ENCODE measurements at regions not wholly inside any gene's neighbourhood (a gene's known extent, or its start where the extent isn't known, plus 50 kb on each side); places are given as distances from the start of the nearest gene placed in this dataset.
"Not testable (repeated sequence)": the region's sequence is repeated elsewhere in the genome, so short reads cannot be mapped to it uniquely, and the experiment has no call there.

DNA sequence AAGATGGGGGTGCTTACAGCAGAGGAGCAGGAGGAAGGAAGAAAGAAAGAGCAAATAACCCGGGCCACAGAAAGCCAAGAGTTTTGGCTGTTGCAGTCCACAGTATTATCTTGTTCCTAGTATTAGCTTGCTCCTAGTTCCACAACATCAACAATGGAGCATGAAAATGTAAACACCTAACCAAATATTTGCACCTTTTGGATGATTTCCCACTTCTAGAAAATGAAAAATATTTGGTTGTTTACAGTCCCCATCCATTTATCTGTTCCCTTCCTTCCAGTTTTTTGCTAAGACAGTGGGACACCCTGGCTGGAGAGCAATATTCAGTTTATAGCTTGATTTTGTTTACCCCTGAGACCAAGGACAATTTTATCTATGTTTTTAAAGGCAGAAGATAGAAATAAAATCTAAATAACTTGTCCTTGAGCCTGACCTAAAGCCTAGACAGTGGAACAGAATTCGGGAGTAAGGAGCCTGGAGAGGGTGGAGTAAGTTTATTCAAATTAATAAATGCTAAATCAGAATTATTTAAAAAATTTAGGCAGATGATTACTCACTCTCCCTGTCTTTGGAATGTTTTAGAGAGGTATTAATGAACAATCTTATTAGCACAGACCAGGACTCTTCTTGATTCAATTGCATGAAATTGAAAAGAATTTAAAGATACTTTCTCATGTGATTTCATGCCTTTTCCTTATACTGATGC lies 51.6 kb downstream of the RESF1 start:
- Mint-ChIP-seq H3K4me3 (no peak overlapping the region), H3K27me3 (no peaks in the 10 kb centered on the region), H3K9me3 (no peaks in the 10 kb centered on the region), H3K27ac (no peak overlapping the region), H3K36me3 (ENCODE audit: low read depth) (peaks cover 5% of the 10 kb centered on the region), H3K4me1 (ENCODE audit: low read depth) (peaks cover 5% of the 10 kb centered on the region)
- DNase-seq = no peak

DNA sequence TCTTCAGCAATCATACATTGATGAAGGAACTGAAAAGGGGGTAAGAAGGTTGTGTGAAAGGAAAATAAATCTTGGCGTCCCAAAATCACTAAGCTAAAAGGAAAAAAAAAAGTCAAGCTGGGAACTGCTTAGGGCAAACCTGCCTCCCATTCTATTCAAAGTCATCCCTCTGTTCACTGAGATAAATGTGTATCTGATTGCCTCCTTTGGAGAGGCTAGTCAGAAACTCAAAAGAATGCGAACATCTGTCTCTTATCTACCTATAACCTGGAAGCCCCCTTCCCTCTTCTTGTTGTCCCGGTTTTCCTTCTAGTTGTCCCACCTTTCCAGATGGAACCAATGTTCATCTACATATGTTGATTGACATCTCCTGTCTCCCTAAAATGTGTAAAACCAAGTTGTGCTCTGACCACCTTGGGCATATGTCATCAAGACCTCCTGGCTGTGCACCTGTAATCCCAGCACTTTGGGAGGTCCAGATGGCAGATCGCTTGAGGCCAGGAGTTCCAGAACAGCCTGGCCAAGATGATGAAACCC lies 53.1 kb downstream of the RESF1 start:
- Mint-ChIP-seq H3K4me1 (ENCODE audit: low read depth) (peaks cover 6% of the 10 kb centered on the region), H3K4me3 (no peak overlapping the region), H3K36me3 (ENCODE audit: low read depth) (peaks cover 4% of the 10 kb centered on the region), H3K27me3 (no peaks in the 10 kb centered on the region), H3K27ac (no peak overlapping the region), H3K9me3 (no peaks in the 10 kb centered on the region)
- DNase-seq = no peak

DNA sequence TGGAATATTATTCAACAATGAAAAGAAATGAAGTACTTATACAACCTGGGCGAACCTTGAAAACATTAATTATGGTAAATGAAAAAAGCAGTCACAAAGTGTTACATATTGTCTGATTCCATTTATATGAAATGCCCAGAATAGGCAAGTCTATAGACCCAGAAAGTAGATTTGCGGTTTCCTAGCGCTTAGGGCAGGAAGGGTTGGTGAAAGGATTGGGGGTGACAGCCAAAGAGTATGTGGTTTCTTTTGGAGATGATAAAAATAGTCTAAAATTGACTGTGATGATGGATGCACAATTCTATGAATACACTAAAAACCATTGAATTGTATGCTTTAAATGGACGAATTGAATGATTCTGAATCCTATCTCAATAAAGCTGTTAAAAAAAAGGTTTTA lies 55.8 kb downstream of the RESF1 start:
- Mint-ChIP-seq H3K27me3 (no peaks in the 10 kb centered on the region), H3K36me3 (ENCODE audit: low read depth) (no peaks in the 10 kb centered on the region), H3K27ac (no peak overlapping the region), H3K4me3 (no peak overlapping the region), H3K9me3 (no peaks in the 10 kb centered on the region), H3K4me1 (ENCODE audit: low read depth) (peaks cover 6% of the 10 kb centered on the region)
- DNase-seq = no peak

DNA sequence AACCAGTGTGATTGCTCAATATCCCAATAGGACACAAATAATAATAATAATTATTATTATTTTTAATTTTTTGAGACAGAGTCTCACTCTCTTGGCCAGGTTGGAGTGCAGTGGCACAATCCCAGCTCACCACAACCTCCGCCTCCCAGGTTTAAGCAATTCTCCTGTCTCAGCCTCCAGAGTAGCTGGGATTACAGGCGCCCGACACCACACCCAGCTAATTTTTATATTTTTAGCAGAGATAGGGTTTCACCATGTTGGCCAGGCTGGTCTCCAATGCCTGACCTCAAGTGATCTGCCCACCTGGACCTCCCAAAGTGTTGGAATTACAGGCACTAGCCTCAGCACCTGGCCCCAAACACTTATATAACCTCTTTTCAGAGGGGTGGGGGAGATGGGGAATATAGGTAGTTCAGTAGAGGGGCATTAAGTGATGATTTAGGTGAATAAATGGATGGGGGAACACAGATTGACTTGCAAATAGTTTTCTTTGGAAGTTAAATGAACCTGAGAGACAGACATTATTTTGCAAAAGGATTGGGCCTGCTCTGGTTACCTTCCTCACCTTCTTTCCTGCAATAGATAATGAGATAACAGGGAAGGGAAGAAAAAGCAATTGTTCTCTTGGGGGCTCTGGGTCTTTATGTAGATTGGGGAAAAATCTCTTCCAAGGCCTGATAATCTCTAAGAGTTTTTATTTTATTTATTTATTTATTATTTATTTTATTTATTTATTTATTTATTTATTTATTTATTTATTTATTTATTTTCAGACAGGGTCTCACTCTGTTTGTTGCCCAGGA lies 57.7 kb downstream of the RESF1 start:
- H3K27ac Mint-ChIP-seq = no peak overlapping the region
- no peak for DNase-seq
- no peak overlapping the region for H3K4me3 Mint-ChIP-seq
- H3K9me3 Mint-ChIP-seq = peaks cover 2% of the 10 kb centered on the region
- peaks cover 19% of the 10 kb centered on the region for H3K4me1 Mint-ChIP-seq (ENCODE audit: low read depth)
- no peaks in the 10 kb centered on the region for H3K27me3 Mint-ChIP-seq
- H3K36me3 Mint-ChIP-seq (ENCODE audit: low read depth) = peaks cover 1% of the 10 kb centered on the region

DNA sequence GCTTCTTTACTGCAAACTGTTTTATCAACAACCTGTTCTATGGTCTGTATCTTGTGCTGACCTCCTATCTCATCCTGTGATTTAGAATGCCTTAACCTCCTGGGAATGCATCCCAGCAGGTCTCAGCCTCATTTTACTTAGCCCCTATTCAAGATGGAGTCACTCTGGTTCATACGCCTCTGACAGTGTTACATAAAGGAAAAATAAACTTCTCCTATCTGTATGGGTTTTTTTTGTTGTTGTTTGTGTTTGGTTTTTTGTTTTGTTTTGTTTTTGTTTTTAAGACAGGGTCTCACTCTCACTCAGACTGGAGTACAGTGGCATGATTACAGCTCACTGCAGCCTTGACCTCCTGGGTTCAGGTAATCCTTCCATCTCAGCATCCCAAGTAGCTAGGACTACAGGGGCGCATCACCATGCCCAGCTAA lies 62.1 kb downstream of the RESF1 start:
- peaks cover 29% of the 10 kb centered on the region for H3K4me1 Mint-ChIP-seq (ENCODE audit: low read depth)
- no peaks in the 10 kb centered on the region for H3K27me3 Mint-ChIP-seq
- H3K36me3 Mint-ChIP-seq (ENCODE audit: low read depth) = peaks cover 1% of the 10 kb centered on the region
- no peak for DNase-seq
- H3K9me3 Mint-ChIP-seq = peaks cover 5% of the 10 kb centered on the region
- no peak overlapping the region for H3K4me3 Mint-ChIP-seq
- peak overlapping the region; percentile 37 for H3K27ac Mint-ChIP-seq

DNA sequence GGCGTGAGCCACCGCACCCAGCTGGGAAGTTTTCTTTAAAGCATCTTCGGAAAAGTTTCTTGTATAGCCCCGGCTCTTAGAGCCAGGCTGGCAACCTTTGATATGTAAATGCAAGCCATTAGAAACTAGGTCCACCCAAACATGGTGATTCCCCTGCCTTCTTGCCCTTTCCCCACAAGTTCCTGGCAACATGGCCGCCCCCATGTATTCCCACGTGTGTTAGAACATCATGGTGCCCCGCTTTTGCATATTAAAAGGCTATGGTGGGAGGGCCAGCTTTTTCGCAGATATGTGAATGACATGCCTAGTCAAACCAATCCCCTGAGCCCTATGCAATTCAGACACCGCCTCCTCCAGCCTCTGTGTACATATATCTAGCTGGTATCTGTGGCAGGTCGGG lies 63.2 kb downstream of the RESF1 start:
- not testable (repeated sequence) for H3K27ac Mint-ChIP-seq, H3K27me3 Mint-ChIP-seq, H3K9me3 Mint-ChIP-seq

DNA sequence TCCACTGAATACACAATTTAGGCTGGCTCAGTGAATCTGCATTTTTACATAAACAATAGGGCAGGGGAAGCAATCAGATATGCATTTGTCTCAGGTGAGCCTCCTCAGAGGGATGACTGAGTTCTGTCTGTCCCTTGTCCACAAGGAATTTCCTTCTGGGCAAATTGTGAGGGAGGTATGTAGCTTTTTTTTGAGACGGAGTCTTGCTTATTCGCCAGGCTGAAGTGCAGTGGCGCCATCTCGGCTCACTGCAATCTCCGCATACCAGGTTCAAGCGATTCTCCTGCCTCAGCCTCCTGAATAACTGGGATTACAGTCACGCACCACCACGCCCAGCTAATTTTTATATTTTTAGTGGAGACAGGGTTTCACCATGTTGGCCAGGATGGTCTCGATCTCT lies 64.6 kb downstream of the RESF1 start:
- not testable (repeated sequence) for H3K27me3 Mint-ChIP-seq

More for the DNA sequence above, 63.2 kb downstream of the RESF1 start:
- H3K4me3 Mint-ChIP-seq; H3K36me3 Mint-ChIP-seq (ENCODE audit: low read depth); DNase-seq: not testable (repeated sequence)
- H3K4me1 Mint-ChIP-seq (ENCODE audit: low read depth) = peaks cover 36% of the 10 kb centered on the region

DNA sequence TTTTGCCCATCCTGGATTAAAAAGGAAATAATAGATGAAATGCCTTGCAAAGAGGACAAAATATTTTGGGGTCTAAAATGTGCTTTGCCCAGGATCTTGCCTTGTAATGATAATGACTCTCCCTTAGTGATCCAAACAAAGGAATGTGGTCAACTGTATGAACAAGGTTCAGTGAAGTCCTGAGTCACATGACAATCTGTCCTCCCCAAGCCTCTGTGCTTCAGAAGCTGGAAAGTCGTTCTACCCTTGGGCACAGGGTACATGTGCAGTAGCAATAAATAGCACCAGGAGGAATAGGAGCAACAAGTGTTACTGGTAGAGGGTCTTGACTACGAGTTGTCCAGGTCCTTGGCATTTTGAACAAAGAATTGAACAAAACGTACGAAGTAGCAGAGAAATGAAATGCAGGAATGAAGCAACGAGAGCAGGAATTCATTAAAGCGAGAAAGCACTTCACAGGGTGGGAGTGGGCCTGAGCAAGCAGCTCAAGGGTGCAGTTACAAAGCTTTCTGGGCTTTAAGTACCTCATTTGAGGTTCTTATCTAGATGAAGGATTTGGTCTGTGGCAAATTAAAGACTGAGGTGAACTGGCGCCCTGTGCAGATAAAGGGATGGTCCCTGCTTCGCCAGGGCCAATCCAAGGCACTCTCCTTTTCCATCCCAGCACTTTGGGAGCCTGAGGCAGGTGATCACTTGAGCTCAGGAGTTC lies 65.8 kb downstream of the RESF1 start:
- no peak for DNase-seq
- Mint-ChIP-seq H3K27ac (no peak overlapping the region), H3K4me3 (no peak overlapping the region)

More for the DNA sequence above, 64.6 kb downstream of the RESF1 start:
- not testable (repeated sequence) for H3K36me3 Mint-ChIP-seq (ENCODE audit: low read depth); H3K4me3 Mint-ChIP-seq; DNase-seq; H3K27ac Mint-ChIP-seq; H3K9me3 Mint-ChIP-seq
- peaks cover 38% of the 10 kb centered on the region for H3K4me1 Mint-ChIP-seq (ENCODE audit: low read depth)

DNA sequence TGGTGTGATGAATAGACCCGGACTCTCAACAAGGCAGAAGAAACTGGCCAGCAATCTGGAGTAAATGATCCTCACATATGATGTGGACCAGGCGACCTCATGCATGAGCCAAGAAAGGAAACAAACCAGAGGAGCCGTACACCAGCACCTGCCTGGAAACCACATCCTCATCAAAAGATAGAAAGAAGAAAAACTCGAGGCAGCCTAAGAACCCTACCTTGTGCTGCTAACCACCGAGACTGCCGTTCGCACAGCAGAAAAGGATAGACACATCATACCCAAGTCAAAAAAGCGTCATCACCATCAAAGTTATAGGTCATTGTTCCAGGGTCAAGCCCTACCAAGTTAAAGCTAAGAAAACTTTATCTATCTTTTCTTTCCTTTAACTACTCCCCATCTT lies 66.7 kb downstream of the RESF1 start:
- Mint-ChIP-seq H3K9me3 (peaks cover 5% of the 10 kb centered on the region), H3K27ac (peak overlapping the region; percentile 81), H3K27me3 (no peaks in the 10 kb centered on the region), H3K4me3 (no peak overlapping the region), H3K4me1 (ENCODE audit: low read depth) (peaks cover 33% of the 10 kb centered on the region), H3K36me3 (ENCODE audit: low read depth) (peaks cover 1% of the 10 kb centered on the region)
- DNase-seq = peak; percentile 52

More for the DNA sequence above, 65.8 kb downstream of the RESF1 start:
- Mint-ChIP-seq H3K36me3 (ENCODE audit: low read depth) (peaks cover 1% of the 10 kb centered on the region), H3K27me3 (no peaks in the 10 kb centered on the region), H3K9me3 (peaks cover 5% of the 10 kb centered on the region), H3K4me1 (ENCODE audit: low read depth) (peaks cover 38% of the 10 kb centered on the region)

DNA sequence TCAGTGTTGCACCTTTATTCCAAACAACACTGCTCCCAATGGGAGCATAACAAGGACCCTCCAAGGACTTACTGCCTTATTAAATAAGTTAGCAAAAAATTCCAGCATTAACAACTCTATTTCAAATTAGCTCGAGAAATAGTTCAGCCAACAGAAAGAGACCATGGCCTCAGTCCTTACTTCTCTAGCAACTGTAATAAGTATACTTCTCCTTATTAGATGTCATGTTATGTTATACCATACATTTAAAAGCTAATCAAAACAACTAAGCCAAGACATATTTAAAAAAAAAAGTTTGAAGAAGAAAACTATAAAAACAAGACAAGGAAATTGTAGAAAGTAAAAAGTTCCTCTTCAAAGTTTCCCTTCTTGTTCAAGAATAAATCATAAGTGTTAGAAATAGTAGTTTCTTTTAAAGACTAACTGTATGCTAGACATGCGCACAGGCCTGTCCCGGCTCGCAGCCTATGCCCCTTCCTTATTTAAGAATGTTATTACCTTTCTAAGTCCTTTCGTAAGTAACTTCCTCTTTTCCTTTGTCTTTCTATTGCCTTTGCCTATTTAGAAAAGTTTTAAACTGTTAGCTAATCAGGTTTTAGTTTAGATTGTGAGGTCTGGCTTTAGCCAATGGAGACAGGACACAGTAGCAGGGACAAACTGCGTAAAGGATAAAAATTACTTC lies 68.6 kb downstream of the RESF1 start:
- Mint-ChIP-seq H3K9me3 (peaks cover 3% of the 10 kb centered on the region), H3K4me3 (no peak overlapping the region), H3K4me1 (ENCODE audit: low read depth) (peaks cover 26% of the 10 kb centered on the region), H3K27ac (no peak overlapping the region), H3K27me3 (no peaks in the 10 kb centered on the region), H3K36me3 (ENCODE audit: low read depth) (no peaks in the 10 kb centered on the region)
- DNase-seq = no peak

DNA sequence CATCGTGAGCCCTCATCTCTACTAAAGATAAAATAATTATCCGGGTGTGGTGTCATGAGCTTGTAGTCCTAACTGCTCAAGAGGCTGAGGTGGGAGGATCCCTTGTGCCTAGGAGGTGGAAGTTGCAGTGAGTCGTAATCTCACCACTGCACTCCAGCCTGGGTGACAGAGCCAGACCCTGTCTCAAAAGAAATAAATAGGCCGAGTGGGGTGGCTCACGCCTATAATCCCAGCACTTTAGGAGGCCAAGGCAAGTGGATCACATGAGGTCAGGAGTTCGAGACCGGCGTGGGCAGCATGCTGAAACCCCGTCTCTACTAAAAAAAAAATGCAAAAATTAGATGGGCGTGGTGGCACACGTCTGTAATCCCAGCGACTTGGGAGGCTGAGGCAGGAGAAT lies 70.9 kb downstream of the RESF1 start:
- DNase-seq = no peak
- H3K27ac Mint-ChIP-seq = no peak overlapping the region
- no peaks in the 10 kb centered on the region for H3K27me3 Mint-ChIP-seq
- H3K36me3 Mint-ChIP-seq (ENCODE audit: low read depth) = no peaks in the 10 kb centered on the region
- peaks cover 21% of the 10 kb centered on the region for H3K4me1 Mint-ChIP-seq (ENCODE audit: low read depth)
- H3K9me3 Mint-ChIP-seq = no peaks in the 10 kb centered on the region
- no peak overlapping the region for H3K4me3 Mint-ChIP-seq

DNA sequence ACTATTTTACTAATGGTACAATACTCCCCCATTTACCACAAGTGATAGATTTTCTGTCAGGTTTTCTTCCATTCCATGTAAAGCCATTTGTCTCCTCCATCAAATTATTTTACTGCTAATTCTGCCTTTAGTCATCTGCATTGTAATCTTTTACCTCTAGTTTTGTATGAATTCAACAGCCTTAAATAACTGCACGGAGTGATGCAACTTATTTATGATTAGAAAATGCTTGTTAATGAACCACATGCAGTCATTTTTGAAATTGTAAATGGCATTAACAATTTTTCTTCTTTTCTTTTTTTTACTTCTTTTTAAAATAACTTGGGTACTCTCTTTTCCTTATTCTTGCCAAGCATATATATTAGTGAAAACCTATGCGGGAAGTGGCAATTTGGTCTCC lies 71.5 kb downstream of the RESF1 start:
- no peak for DNase-seq
- no peaks in the 10 kb centered on the region for H3K9me3 Mint-ChIP-seq
- H3K36me3 Mint-ChIP-seq (ENCODE audit: low read depth) = no peaks in the 10 kb centered on the region
- H3K4me1 Mint-ChIP-seq (ENCODE audit: low read depth) = peaks cover 16% of the 10 kb centered on the region
- H3K27me3 Mint-ChIP-seq = no peaks in the 10 kb centered on the region
- no peak overlapping the region for H3K4me3 Mint-ChIP-seq
- no peak overlapping the region for H3K27ac Mint-ChIP-seq

DNA sequence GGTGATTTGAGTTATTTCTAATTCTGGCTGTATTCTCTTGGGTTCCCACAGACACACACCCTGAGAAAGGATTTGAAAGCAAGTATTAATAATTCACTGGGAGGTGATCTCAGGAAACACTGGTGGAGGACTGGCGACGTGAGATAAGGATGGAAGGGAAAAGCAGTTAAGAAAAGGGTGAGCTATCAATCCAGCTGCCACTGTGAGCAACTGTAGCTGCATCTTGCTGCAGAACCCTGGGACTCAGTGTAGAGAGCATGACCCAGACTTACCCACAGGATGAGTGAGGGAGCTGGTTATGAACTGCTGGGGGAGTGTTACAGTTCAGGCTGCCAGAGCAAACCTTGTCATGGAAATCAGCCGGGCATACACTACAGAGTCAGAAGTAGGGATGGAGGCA lies 71.9 kb downstream of the RESF1 start:
- Mint-ChIP-seq H3K4me1 (ENCODE audit: low read depth) (peaks cover 12% of the 10 kb centered on the region), H3K9me3 (no peaks in the 10 kb centered on the region), H3K36me3 (ENCODE audit: low read depth) (no peaks in the 10 kb centered on the region), H3K27me3 (no peaks in the 10 kb centered on the region), H3K27ac (no peak overlapping the region), H3K4me3 (no peak overlapping the region)
- DNase-seq = no peak

DNA sequence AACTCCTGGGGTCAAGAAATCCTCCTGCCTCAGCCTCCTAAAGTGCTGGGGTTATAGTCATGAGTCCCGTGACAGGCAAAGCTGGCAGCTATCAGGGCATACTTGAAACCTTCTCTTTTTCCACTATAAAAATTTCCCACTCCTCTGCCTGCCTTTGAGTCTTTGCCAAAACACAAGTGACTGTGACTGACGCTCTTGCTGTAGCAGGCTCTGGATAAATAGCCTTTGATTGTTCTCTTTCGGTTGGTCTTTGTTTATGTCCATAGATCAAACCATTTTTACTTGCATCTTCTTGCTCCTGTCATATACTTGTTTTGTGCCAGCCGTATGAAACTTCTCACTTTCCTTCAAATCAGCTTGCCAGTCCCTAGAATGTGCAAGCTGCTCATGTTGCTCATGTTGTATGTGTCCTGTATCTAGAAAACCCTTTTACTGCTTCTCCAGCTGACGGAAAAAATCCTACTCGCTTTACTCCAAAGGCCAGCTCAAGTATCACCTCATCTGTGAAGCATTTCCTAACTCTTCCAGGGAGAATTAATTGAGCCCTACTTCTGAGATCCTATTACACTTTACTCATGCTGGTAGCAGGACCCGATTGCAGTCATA lies 73.1 kb downstream of the RESF1 start:
- Mint-ChIP-seq H3K9me3 (no peaks in the 10 kb centered on the region), H3K36me3 (ENCODE audit: low read depth) (no peaks in the 10 kb centered on the region), H3K27me3 (no peaks in the 10 kb centered on the region), H3K4me1 (ENCODE audit: low read depth) (peaks cover 2% of the 10 kb centered on the region), H3K4me3 (no peak overlapping the region), H3K27ac (no peak overlapping the region)
- DNase-seq = no peak
